ENCODE measurements at regions not wholly inside any gene's neighbourhood (a gene's known extent, or its start where the extent isn't known, plus 50 kb on each side); places are given as distances from the start of the nearest gene placed in this dataset.

DNA sequence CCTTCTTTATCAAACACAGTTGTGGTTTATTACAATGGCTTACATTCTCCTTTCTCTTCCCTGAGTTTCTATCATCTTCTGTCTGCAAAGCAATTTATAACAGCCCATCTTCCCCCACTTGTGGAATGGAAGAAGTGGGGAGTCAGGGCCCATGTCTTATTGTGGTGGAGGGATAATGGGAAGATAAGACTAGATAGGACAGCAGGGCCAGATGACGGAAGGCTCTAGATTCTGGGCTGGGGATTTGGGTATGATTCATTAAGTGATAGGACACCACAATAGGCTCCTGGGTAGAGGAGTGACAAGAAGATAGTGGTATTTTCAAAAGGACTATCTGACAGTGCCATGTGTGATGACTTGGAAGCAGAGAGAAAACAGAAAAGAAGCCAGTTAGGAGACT, 450.6 kb downstream of the TTLL7 start:
- TF ChIP-seq, protein P1, sequence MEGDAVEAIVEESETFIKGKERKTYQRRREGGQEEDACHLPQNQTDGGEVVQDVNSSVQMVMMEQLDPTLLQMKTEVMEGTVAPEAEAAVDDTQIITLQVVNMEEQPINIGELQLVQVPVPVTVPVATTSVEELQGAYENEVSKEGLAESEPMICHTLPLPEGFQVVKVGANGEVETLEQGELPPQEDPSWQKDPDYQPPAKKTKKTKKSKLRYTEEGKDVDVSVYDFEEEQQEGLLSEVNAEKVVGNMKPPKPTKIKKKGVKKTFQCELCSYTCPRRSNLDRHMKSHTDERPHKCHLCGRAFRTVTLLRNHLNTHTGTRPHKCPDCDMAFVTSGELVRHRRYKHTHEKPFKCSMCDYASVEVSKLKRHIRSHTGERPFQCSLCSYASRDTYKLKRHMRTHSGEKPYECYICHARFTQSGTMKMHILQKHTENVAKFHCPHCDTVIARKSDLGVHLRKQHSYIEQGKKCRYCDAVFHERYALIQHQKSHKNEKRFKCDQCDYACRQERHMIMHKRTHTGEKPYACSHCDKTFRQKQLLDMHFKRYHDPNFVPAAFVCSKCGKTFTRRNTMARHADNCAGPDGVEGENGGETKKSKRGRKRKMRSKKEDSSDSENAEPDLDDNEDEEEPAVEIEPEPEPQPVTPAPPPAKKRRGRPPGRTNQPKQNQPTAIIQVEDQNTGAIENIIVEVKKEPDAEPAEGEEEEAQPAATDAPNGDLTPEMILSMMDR (IDR thresholded peaks at IDR 0.05) = no peak
- no peak for DNase-seq

DNA sequence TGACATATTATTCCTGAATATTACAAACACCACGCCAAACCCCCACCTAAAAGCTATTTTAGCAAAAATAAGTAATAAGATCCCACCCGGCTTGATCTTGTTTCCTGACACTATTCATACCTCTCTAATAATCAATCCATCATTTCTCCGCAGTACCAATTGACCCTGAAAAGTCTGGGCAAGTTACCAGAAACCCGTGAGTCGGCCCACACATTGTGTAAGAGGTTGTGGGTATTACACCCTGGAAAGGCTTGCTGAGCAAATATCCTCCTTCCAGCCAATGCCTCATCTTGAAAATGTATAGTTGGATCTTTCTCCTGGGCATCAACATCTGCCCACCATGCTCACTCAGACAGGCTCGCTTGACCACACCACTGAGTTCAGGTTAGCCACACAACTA, 451.0 kb downstream of the TTLL7 start:
- no peaks in the 10 kb centered on the region for H3K4me1 ChIP-seq
- TF ChIP-seq, protein P1 (IDR thresholded peaks at IDR 0.05) = no peak
- no peaks in the 10 kb centered on the region for H3K36me3 ChIP-seq
- H3K27me3 ChIP-seq (ENCODE audit: low read depth) = no peaks in the 10 kb centered on the region
- ATAC-seq (no peak), DNase-seq (no peak)
- intact Hi-C loops (cut with DNase I) = no loop called here
- H3K4me3 ChIP-seq = no peak overlapping the region
- H3K27ac ChIP-seq = no peak overlapping the region
- H3K9me3 ChIP-seq = no peaks in the 10 kb centered on the region

More for the DNA sequence above, 450.6 kb downstream of the TTLL7 start:
- Histone ChIP-seq H3K4me1 (no peaks in the 10 kb centered on the region), H3K36me3 (no peaks in the 10 kb centered on the region), H3K27ac (no peak overlapping the region), H3K9me3 (no peaks in the 10 kb centered on the region), H3K27me3 (ENCODE audit: low read depth) (no peaks in the 10 kb centered on the region), H3K4me3 (no peak overlapping the region)
- intact Hi-C loops (cut with DNase I) = no loop called here
- ATAC-seq = no peak

DNA sequence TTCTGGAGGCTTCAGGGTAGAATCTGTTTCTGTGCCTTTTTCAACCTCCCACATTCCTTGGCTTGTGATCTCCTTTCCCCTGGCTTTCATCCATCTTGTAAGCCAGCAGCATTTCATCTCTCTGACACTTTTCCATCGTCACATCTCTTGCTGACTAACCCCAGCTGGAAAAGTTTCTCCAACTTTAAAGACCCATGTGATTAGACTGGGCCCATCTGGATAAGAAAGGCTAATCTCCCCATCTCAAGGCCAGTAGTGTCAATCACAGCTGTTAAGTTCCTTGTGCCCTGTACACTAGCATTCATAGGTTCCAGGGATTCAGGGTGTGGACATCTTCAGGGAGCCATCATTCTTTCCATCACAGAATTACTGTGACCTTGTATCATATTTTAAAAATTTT, 452.1 kb downstream of the TTLL7 start:
- TF ChIP-seq, protein P1 (IDR thresholded peaks at IDR 0.05) = no peak
- no peaks in the 10 kb centered on the region for H3K4me1 ChIP-seq
- no peaks in the 10 kb centered on the region for H3K9me3 ChIP-seq
- no peaks in the 10 kb centered on the region for H3K27me3 ChIP-seq (ENCODE audit: low read depth)
- ATAC-seq (no peak), DNase-seq (no peak)
- intact Hi-C loops (cut with DNase I) = no loop called here
- no peaks in the 10 kb centered on the region for H3K36me3 ChIP-seq
- H3K4me3 ChIP-seq = no peak overlapping the region
- H3K27ac ChIP-seq = no peak overlapping the region

DNA sequence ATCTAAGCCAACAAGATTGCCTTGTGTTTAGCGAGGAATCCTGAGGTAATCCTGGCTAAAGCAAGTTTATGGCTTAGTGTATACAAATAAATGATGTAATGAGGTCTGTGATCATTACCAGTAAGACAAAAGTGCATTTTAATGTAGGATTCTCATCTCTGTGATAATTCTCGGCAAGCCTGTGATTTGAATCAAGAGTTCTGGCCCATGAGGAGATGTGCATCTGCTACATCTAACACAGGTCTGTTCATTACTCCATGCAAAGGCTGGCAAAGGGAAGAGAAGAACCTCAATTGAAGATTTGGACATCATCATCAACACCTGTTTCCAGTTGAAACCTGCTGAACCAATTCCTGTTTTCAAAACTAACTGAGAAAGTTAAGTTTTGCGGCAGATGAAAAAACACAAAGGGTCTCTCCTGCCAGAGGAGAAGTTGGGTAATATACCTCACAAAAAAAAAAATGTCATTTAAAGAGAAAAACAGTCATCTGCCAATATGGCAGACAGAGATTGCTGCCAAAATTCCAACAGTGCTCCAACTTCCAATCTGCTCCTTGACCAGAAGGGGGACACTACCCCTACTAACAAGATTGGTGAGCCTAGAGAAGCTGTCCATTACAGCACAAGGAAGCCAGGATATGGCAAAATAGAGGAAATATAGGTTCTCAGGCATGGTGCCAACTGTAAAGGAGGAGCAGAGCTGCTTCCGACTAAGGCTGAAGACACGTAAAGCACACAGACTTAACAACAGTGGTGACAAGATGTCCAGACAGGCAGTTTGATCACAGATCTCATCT, 453.7 kb downstream of the TTLL7 start:
- Histone ChIP-seq H3K27me3 (ENCODE audit: low read depth) (no peaks in the 10 kb centered on the region), H3K4me1 (no peaks in the 10 kb centered on the region), H3K9me3 (no peaks in the 10 kb centered on the region), H3K27ac (no peak overlapping the region), H3K36me3 (no peaks in the 10 kb centered on the region), H3K4me3 (no peak overlapping the region)
- TF ChIP-seq, protein P1 (IDR thresholded peaks at IDR 0.05) = no peak
- intact Hi-C loops (cut with DNase I) = no loop called here
- DNase-seq (no peak), ATAC-seq (no peak)

DNA sequence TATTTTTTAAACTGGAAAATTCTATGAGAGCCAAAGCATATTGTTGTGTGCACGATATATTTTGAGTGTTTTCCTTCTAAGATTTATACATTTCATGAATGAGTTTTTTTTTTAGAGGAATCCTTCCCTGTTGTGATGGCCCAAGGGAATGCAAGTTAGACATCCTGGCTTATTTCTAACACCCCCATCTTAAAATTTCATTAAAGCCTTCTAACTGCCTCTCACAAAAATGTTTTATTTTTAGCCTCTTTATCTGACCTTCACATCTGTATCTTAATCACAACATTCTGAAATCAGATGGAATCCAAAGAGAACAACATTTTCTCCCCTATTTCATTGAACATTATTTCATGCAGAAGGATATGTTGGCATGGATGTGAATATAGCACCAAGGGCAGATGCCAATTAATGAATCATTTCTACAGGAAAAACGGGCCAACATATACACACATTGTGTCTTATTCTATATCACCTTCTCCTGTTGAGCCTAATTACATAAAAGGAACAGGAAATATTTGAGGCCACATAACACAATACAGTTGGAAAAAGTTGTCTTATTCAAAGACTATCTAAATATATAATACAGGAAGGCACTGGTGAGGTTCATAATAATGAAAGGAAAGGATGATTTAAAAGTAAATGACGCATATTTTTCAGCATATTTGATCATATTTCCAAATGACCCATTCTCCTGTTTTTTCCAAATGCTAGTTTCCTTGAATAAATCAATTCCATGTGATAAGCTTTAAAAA, 455.5 kb downstream of the TTLL7 start:
- ATAC-seq = no peak
- Histone ChIP-seq H3K4me1 (no peaks in the 10 kb centered on the region), H3K4me3 (no peak overlapping the region), H3K36me3 (no peaks in the 10 kb centered on the region), H3K27ac (no peak overlapping the region), H3K9me3 (no peaks in the 10 kb centered on the region), H3K27me3 (ENCODE audit: low read depth) (no peaks in the 10 kb centered on the region)
- intact Hi-C loops (cut with DNase I) = no loop called here
- DNase-seq = no peak
- TF ChIP-seq, protein P1 (IDR thresholded peaks at IDR 0.05) = no peak
